Calu3 (cell line): ENCODE measurements at regions not wholly inside any gene's neighbourhood (a gene's known extent, or its start where the extent isn't known, plus 50 kb on each side); places are given as distances from the start of the nearest gene placed in this dataset.

Experiments
- BruUV-seq: library from RNA; stranded (reverse); fragments of 400-500 nt; replicated peaks from 2 replicates; lab custom pipeline; 2021; lab: Mats Ljungman, UMichigan
- CTCF ChIA-PET: fragments of 300-600 bp; sonication (Branson Sonifier 250); formaldehyde crosslinking; loops from one replicate; lab custom pipeline; 2022; ENCODE audit warnings: antibody characterized with exemption; lab: Charles Lee
- DNase-seq: peaks from one replicate; pipeline ENCODE4 v3.0.0; 2022
- H3K27ac Mint-ChIP-seq: one replicate; pipeline ENCODE4 v1.8.0; 2022; ENCODE audit warnings: mixed read lengths; ENCODE audit not compliant: unreplicated experiment
- H3K27me3 Mint-ChIP-seq: one replicate; pipeline ENCODE4 v1.8.0; 2022; ENCODE audit warnings: mixed read lengths; ENCODE audit not compliant: unreplicated experiment
- H3K36me3 Mint-ChIP-seq: one replicate; pipeline ENCODE4 v1.8.0; 2022; ENCODE audit warnings: mild to moderate bottlenecking, moderate library complexity, mixed read lengths; ENCODE audit not compliant: insufficient read depth, unreplicated experiment
- H3K4me1 Mint-ChIP-seq: one replicate; pipeline ENCODE4 v1.8.0; 2022; ENCODE audit warnings: mild to moderate bottlenecking, low read depth, mixed read lengths; ENCODE audit not compliant: unreplicated experiment
- H3K4me3 Mint-ChIP-seq: one replicate; pipeline ENCODE4 v1.8.0; 2022; ENCODE audit warnings: mild to moderate bottlenecking, low read depth, moderate library complexity, mixed read lengths; ENCODE audit not compliant: unreplicated experiment
- H3K9me3 Mint-ChIP-seq: one replicate; pipeline ENCODE4 v1.8.0; 2022; ENCODE audit warnings: low read depth, mixed read lengths; ENCODE audit not compliant: unreplicated experiment
- CTCF ChIP-seq: fragments of 200-600 bp; IDR thresholded peaks from one replicate; pipeline ENCODE4 v1.8.0; 2022; ENCODE audit warnings: antibody characterized with exemption; ENCODE audit not compliant: unreplicated experiment
- intact Hi-C: fragments of 100-400 bp; cut with micrococcal nuclease; formaldehyde crosslinking; loops from one replicate; pipeline ENCODE4 v1.10.0; 2022; ENCODE audit not compliant: unreplicated experiment

- Mint-ChIP-seq H3K9me3 (no peaks in the 10 kb centered on the region), H3K27ac (no peak overlapping the region), H3K4me1 (no peaks in the 10 kb centered on the region), H3K36me3 (no peaks in the 10 kb centered on the region), H3K4me3 (no peak overlapping the region), H3K27me3 (no peaks in the 10 kb centered on the region)
- BruUV-seq = no TSS peak
- no peak for DNase-seq
- no peak for TF ChIP-seq CTCF
- intact Hi-C loops = no loop called here
- CTCF ChIA-PET = no interaction called here
These were observed 1351.6 kb downstream of the AMY1C start for GRCh38 chr1:105101261-105101660.

GRCh38 chr1:105102371-105102770 lies 1352.7 kb downstream of the AMY1C start:
- intact Hi-C loops = no loop called here
- no peak for DNase-seq
- no peak for TF ChIP-seq CTCF
- CTCF ChIA-PET = no interaction called here
- Mint-ChIP-seq H3K27ac (no peak overlapping the region), H3K27me3 (no peaks in the 10 kb centered on the region), H3K36me3 (no peaks in the 10 kb centered on the region), H3K4me3 (no peak overlapping the region), H3K9me3 (no peaks in the 10 kb centered on the region), H3K4me1 (no peaks in the 10 kb centered on the region)
- no TSS peak for BruUV-seq

- intact Hi-C loops = no loop called here
- Mint-ChIP-seq H3K27ac (no peak overlapping the region), H3K27me3 (no peaks in the 10 kb centered on the region), H3K9me3 (peaks cover 4% of the 10 kb centered on the region), H3K36me3 (no peaks in the 10 kb centered on the region), H3K4me3 (no peak overlapping the region), H3K4me1 (no peaks in the 10 kb centered on the region)
- no peak for DNase-seq
- CTCF ChIA-PET = no interaction called here
- no TSS peak for BruUV-seq
- no peak for TF ChIP-seq CTCF
These were observed 1372.3 kb downstream of the AMY1C start for GRCh38 chr1:105122041-105122440.

GRCh38 chr1:105137543-105138457 lies 1388.1 kb downstream of the AMY1C start:
- BruUV-seq = no TSS peak
- Mint-ChIP-seq H3K27ac (no peak overlapping the region), H3K9me3 (peaks cover 14% of the 10 kb centered on the region), H3K4me1 (no peaks in the 10 kb centered on the region), H3K27me3 (no peaks in the 10 kb centered on the region), H3K4me3 (no peak overlapping the region), H3K36me3 (peaks cover 5% of the 10 kb centered on the region)
- CTCF ChIA-PET = no interaction called here
- TF ChIP-seq CTCF = no peak
- intact Hi-C loops = no loop called here
- peak; percentile 10 for DNase-seq
